HFF-Myc (cell line): ENCODE measurements at regions not wholly inside any gene's neighbourhood (a gene's known extent, or its start where the extent isn't known, plus 50 kb on each side); places are given as distances from the start of the nearest gene placed in this dataset.

Source experiments
- DNase-seq: peaks from one replicate; pipeline ENCODE4 v3.0.0-alpha.2; 2011; ENCODE audit warnings: low read depth; ENCODE audit errors: extremely low read depth
- H3K4me3 ChIP-seq: replicated peaks from 2 replicates; pipeline ENCODE4 v1.5.1; 2011; ENCODE audit warnings: low read depth, mild to moderate bottlenecking, control low read depth, low read length
- TF ChIP-seq, protein P1 (sequence below): IDR thresholded peaks from 2 replicates; pipeline ENCODE4 v1.5.1; 2012; ENCODE audit warnings: mild to moderate bottlenecking, low read depth, low read length, control low read depth; ENCODE audit errors: missing control alignments

DNA sequence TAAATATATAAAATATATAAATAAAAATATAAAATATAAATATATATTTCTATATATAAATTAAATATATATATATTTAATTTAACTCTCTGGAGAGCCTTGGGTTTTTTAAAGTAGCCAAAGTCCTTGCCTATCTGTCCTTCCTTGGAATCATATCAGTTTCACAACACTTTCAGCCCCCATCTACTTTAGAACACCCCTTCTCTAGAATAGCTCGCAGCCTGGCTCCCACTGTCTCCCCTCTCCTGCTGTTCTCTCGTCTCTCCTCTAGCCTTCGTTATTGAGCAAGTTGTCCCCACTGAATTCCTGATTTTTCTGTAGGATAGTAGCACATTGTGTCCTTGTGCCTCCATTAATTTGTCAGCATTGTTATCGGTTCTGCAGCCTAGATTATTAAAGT, 677.0 kb downstream of the RNF144A start:
- H3K4me3 ChIP-seq = no peak overlapping the region
- no peak for DNase-seq
- TF ChIP-seq, protein P1, sequence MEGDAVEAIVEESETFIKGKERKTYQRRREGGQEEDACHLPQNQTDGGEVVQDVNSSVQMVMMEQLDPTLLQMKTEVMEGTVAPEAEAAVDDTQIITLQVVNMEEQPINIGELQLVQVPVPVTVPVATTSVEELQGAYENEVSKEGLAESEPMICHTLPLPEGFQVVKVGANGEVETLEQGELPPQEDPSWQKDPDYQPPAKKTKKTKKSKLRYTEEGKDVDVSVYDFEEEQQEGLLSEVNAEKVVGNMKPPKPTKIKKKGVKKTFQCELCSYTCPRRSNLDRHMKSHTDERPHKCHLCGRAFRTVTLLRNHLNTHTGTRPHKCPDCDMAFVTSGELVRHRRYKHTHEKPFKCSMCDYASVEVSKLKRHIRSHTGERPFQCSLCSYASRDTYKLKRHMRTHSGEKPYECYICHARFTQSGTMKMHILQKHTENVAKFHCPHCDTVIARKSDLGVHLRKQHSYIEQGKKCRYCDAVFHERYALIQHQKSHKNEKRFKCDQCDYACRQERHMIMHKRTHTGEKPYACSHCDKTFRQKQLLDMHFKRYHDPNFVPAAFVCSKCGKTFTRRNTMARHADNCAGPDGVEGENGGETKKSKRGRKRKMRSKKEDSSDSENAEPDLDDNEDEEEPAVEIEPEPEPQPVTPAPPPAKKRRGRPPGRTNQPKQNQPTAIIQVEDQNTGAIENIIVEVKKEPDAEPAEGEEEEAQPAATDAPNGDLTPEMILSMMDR = no peak

DNA sequence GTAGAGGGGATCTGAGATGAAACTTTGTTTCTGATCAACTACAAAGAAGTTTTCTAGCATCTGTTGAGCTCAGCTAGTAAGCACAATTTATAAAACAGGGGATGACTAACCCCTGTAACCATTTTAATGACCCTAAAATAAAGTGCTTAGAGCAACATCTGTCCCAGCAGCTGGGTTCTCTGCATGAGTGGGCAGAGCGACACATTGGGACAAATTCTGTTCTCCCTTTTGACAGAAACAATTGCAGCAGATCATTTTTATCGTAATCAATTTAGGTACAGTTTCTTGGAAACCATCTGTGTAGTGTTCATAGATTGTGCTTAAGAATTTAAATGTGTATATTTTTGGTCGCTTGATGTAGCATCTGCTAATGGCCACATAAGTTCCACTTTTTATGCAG, 678.0 kb downstream of the RNF144A start:
- DNase-seq = no peak
- H3K4me3 ChIP-seq = no peak overlapping the region
- TF ChIP-seq, protein P1 = no peak

DNA sequence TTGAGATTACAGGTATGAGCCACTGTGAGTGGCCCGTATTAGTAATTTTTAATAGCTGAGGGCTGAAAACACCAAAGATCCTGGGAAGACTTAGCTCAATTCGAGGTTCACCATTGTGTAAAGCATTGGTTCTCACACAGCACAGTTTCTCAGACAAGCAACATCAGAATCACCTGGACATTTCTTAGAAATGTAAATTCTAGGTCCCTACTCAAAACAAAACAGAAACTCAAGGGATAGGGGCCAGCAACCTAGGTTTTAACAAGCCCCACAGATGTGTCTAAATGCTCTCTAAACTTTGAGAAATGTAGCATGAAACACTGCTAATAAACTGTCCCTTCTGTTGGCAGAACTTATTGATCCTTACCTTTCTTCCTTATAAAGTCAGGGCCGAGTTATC, 681.2 kb downstream of the RNF144A start:
- TF ChIP-seq, protein P1 = no peak
- H3K4me3 ChIP-seq = no peak overlapping the region
- DNase-seq = no peak

DNA sequence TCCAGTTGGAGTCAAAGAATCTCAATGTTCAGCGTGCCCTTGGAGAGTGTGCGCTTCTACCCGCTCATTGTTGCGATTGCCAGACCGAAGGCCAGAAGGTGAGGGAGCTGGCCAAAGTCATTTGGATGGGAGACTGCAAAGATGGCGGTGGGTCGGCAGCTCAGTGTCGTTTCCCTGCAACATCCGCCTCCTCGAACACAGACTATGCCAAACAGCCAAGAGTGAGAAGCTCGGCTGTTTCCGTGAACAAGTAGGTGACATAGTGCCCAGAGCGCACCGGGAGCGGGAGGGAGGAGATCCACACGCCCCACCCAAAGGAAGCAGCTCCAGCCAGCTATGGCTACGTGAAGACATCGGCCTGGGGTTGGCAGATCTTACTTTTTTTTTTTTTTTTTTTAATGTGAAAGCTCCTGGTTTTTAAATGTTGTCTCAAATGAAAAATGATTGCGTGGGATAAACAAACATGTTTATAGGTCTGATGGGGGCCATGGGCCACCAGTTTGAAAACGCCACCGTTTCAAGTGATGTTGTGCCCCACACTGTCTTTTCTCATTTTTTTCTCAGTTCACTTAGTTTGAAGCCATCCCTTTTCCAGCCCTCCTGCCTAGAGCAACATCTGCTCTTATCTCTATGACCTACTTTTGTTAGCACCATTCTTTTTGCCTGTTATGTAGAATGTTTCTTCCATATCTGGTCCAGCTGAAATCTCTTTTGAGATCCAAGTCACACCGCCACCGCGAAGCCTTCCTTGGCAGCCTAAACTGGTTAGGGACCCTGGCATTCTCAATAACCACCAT, 682.4 kb downstream of the RNF144A start:
- TF ChIP-seq, protein P1 = no peak
- no peak overlapping the region for H3K4me3 ChIP-seq
- DNase-seq = no peak

DNA sequence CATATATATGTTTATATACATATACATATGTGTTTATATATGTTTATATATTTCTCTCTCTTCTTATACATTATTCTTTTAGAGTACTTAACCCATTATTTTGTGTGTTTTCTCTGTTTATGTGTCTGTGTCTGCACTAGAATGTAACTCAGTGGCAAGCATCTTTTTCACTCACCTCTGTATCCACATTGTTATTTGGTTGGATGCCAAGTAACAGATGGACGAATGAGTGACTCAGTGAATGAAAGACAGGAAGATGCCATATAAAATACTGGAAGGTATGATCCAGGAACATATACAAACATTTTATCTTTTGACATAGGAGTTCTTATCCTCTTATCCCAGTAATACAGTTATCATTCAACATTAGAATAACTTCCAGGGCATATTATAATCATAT, 684.8 kb downstream of the RNF144A start:
- DNase-seq = no peak
- TF ChIP-seq, protein P1 = no peak

DNA sequence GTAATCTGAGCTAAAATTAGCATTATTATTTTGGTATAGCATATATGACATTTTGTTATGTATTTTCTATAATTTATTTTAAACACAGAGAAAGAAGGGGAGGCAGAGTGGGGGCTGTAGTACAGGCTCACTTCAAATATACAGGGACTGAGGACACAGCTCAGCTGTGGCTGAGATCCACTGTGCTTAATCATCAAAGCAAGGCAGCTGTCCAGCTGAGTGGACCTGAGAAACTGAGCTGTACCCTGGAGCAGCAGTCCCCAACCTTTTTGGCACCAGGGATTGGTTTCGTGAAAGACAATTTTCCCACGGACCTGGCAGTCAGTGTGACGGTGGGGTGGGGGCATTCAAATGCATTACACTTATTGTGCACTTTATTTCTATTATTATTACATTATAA, 687.2 kb downstream of the RNF144A start:
- DNase-seq = no peak
- TF ChIP-seq, protein P1 = no peak
- no peak overlapping the region for H3K4me3 ChIP-seq

More for the DNA sequence above, 684.8 kb downstream of the RNF144A start:
- no peak overlapping the region for H3K4me3 ChIP-seq
